ENCODE measurements at regions not wholly inside any gene's neighbourhood (a gene's known extent, or its start where the extent isn't known, plus 50 kb on each side); places are given as distances from the start of the nearest gene placed in this dataset.
A peak's percentile ranks its signal among the peaks of the same experiment; 100 is the strongest.

DNA sequence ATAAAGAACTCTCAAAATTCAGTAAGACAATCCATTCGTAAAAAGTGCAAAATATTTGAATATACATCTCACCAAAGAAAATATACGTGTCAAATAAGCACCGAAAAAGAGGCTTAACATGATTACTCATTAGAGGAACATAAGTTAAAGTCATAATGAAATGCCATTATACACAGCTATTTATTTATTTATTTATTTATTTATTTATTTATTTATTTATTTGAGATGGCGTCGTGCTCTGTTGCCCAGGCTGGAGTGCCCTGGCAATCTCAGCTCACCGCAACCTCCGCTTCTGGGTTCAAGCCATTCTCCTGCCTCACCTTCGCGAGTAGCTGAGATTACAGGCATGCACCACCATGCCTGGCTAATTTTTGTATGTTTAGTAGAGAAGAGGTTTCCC is 203.6 kb upstream of the UBASH3B start:
- Mint-ChIP-seq H3K27me3 (no peaks in the 10 kb centered on the region), H3K4me1 (no peaks in the 10 kb centered on the region), H3K9me3 (no peaks in the 10 kb centered on the region), H3K27ac (no peak overlapping the region), H3K36me3 (ENCODE audit: low read depth) (no peaks in the 10 kb centered on the region), H3K4me3 (no peak overlapping the region)
- intact Hi-C loops (cut with micrococcal nuclease) = no loop called here
- no peak for DNase-seq

DNA sequence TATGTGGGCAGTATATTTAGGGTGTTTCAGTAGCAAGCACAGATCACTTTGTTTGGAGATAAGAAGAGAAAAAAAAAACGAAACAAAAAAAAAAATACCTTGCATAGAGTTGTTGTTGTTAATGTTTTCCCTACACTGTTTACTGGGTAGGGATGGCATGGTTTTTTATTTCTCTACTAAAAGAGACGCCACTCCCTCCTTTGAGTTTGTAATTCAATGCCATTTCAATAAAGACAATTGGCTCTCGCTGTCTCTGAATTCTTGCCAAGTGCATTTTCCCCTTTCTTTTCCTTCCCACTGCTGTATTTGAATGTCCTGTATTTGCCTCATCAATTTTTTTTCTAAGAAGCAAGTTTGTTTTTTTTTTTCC is 213.9 kb upstream of the UBASH3B start:
- no peak for DNase-seq
- no peak overlapping the region for H3K4me3 Mint-ChIP-seq
- H3K36me3 Mint-ChIP-seq (ENCODE audit: low read depth) = no peaks in the 10 kb centered on the region
- H3K27ac Mint-ChIP-seq = no peak overlapping the region
- peaks cover 2% of the 10 kb centered on the region for H3K9me3 Mint-ChIP-seq
- intact Hi-C loops (cut with micrococcal nuclease) = no loop called here
- no peaks in the 10 kb centered on the region for H3K4me1 Mint-ChIP-seq
- peaks cover 16% of the 10 kb centered on the region for H3K27me3 Mint-ChIP-seq

DNA sequence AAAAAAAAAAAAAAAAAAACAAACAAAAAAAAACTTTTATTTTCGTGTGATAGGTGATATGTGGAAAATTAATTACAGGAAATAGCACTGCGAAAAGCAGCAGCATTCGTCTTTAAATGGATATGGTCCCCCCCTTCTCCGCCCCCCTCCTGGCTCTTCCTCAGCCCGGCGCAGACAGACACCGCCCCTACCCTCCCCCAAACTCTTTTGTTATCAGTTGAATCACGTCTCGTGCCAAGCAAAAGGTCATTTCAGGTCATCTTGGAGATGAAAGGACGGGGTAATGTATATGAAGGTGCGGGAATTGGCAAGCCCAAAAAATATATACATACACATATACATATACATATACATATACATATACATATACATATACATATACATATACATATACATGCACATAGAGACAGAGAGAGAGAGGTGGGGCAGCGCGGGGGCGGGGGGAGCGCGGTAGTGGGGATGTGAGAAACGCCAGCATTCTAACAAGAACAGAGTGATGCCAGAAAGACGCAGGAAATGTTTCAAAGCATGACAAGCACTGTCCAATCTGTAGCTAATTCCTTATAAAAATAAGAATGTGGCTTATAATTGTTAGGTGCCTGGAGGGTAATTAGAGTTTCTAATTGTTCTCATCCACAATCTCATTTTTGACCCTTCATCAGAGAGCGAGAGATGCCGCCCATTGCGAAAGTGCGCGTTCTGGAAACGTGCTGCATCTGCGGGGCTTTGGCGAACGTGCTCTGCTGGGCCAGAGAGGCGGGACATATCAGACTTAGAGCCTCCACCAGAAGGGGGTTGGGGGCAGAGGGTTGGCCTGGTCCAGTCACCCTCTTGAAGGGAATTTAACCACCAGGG is 214.5 kb upstream of the UBASH3B start:
- Mint-ChIP-seq H3K9me3 (peaks cover 2% of the 10 kb centered on the region), H3K36me3 (ENCODE audit: low read depth) (no peaks in the 10 kb centered on the region), H3K27ac (no peak overlapping the region), H3K4me1 (no peaks in the 10 kb centered on the region), H3K4me3 (no peak overlapping the region), H3K27me3 (peaks cover 16% of the 10 kb centered on the region)
- DNase-seq = no peak
- intact Hi-C loops (cut with micrococcal nuclease) = no loop called here

DNA sequence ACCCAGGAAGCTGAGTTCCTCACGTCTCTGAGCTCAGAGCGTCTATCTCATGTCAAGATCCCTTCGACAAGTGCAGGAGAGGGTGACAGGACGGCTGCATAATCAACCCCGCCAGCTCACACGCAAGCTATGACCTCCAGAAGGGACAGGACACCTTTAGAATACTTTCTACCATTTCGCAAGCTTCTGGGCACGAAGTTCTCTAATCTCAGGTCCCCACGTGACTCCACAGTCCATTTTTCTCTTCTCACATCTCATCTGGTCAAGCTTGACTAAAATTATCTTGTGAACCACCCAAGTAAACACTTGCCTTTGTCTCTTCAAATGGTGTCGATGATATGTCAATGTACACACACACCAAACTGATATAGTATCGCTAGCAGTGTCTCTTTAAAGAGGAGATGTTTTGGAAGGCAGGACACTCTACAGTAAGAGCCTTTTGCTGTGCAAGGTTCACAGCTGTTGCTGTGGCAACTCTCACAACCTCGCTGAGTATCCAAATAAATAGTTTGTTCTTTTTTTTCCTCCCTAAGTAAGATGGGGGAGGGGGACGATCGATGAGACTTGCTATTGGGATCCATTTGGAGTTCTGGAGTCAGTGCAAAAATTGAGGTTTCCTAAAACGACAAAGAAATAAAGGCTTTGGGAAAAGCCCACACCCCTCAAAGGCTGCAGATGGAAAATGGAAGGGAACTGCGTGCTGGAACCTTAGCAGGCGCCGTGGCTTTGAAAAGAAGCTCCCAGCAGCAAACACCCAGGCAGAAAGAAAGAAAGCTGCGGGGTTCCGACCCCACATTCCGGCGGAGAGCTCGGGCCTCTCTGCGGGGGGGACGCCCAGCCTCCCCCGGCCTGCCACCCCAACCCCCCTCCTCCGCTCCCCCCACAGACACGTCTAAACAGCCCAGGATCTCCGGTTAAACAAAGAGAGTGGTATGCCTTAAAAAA is 215.4 kb upstream of the UBASH3B start:
- H3K27ac Mint-ChIP-seq = no peak overlapping the region
- no peaks in the 10 kb centered on the region for H3K4me1 Mint-ChIP-seq
- no peak overlapping the region for H3K4me3 Mint-ChIP-seq
- DNase-seq = no peak
- H3K36me3 Mint-ChIP-seq (ENCODE audit: low read depth) = no peaks in the 10 kb centered on the region
- peaks cover 16% of the 10 kb centered on the region for H3K27me3 Mint-ChIP-seq
- peaks cover 2% of the 10 kb centered on the region for H3K9me3 Mint-ChIP-seq
- intact Hi-C loops (cut with micrococcal nuclease) = no loop called here

DNA sequence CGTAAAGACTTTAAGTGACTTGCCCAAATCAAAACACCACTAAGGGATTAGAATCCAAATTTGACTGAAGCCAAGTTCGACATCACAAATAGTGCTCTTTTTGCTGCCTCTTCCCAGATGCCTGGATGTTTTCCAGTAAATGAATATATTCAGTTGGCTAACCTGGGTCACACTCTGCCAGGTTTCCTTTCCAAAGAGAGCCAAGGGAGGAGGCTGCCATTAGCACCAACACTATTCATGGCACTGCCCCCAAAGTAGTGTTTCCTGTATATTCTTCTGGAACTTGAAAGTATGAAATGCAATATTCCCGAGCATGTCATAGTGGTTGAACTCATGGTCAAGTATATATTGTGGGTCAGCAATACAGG is 219.3 kb upstream of the UBASH3B start:
- peaks cover 16% of the 10 kb centered on the region for H3K27me3 Mint-ChIP-seq
- no peaks in the 10 kb centered on the region for H3K4me1 Mint-ChIP-seq
- H3K27ac Mint-ChIP-seq = no peak overlapping the region
- no peak overlapping the region for H3K4me3 Mint-ChIP-seq
- H3K36me3 Mint-ChIP-seq (ENCODE audit: low read depth) = no peaks in the 10 kb centered on the region
- DNase-seq = no peak
- peaks cover 2% of the 10 kb centered on the region for H3K9me3 Mint-ChIP-seq
- intact Hi-C loops (cut with micrococcal nuclease) = no loop called here

DNA sequence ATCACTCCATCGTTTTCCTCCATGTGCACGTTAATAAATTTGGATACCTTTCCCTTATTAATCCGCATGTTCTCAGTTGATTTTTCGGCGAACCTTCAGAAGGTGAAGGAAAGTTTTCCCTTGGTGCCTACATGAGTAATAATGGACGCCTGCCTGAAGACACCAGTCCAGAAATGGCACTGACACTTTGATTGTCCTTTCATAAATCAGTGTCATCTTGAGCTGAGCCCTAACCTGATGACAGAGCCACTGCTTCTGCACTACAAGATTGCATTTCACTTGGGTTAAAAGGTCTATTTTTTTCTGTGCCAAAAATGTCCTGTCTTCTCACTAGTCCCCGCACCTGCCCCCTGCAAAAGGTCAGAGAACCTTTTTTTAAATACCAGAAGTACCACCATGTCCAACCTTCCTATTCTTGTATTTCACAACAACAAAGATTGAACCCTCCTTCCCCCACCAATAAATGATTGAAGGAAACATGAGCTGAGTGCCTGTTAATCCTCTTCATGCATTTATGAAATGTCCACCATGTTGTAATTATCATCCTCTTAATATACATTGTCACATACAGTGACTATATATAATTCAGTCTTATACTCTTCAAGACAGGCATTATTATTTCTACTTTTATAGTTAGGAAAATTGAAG is 219.9 kb upstream of the UBASH3B start:
- Mint-ChIP-seq H3K27ac (no peak overlapping the region), H3K9me3 (peaks cover 2% of the 10 kb centered on the region), H3K4me1 (no peaks in the 10 kb centered on the region), H3K36me3 (ENCODE audit: low read depth) (no peaks in the 10 kb centered on the region), H3K27me3 (peaks cover 14% of the 10 kb centered on the region), H3K4me3 (no peak overlapping the region)
- intact Hi-C loops (cut with micrococcal nuclease) = no loop called here
- DNase-seq = peak; percentile 10

DNA sequence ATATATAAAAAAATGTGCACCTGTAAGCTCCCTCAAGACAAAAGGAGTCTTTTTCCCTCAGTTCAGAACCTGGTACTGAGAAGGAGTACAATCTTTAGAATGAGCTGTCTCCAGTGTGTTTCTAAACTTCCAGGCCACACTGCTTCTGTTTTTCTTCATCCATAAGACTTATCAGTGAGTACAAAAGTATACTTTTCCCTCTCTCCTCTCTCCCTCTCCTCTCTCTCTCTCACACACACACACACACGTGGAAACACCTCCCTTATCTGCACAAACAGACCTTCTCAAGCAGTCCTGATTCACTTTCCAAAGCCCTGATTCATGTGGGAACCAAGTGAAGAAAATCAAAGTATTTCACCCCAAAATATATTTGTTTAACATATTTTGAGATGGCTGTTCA is 220.7 kb upstream of the UBASH3B start:
- no peak overlapping the region for H3K4me3 Mint-ChIP-seq
- H3K9me3 Mint-ChIP-seq = peaks cover 2% of the 10 kb centered on the region
- no peak overlapping the region for H3K27ac Mint-ChIP-seq
- H3K36me3 Mint-ChIP-seq (ENCODE audit: low read depth) = no peaks in the 10 kb centered on the region
- no peaks in the 10 kb centered on the region for H3K4me1 Mint-ChIP-seq
- H3K27me3 Mint-ChIP-seq = peaks cover 6% of the 10 kb centered on the region
- peak; percentile 12 for DNase-seq
- intact Hi-C loops (cut with micrococcal nuclease) = no loop called here

DNA sequence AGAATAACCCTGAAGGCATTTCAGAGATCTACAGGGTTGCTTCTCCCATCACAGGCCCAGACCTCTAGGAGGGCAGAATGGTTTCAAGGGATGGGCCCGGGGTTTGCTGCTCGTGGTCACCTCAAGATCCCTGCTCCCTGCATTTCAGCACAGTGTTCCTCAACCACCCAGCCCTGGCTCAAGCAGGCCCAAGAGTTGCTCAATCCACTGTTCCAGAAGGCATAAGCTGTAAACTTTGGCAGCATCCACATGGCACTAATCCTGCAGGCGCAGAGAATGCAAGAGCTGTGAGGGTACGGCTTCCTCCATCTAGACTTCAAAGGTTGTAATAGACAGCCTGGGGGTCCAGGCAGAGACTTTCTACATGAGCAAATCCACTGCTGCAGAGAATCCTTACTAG is 225.0 kb upstream of the UBASH3B start:
- no peak for DNase-seq
- Mint-ChIP-seq H3K27me3 (no peaks in the 10 kb centered on the region), H3K9me3 (no peaks in the 10 kb centered on the region), H3K36me3 (ENCODE audit: low read depth) (no peaks in the 10 kb centered on the region), H3K27ac (no peak overlapping the region), H3K4me1 (no peaks in the 10 kb centered on the region), H3K4me3 (no peak overlapping the region)
- intact Hi-C loops (cut with micrococcal nuclease) = no loop called here

DNA sequence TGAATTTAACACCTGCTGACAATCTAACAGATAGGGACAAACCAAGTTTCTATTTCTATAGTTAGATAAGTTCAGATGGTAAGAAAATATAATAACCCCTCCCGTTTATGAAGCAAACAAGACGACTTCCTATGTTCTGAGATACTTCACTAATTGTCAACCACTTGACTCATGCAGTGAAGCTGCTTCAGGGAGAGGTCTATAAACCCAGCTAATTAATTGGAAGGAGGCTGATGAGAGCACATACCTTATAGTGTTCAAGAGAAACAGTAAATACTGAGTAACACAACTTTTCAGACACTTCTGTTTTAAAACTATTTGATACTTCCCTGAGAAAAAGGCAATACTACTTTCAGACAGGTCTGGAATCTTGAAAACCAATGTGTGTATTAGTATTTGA is 229.4 kb upstream of the UBASH3B start:
- H3K4me3 Mint-ChIP-seq = no peak overlapping the region
- intact Hi-C loops (cut with micrococcal nuclease) = no loop called here
- H3K9me3 Mint-ChIP-seq = no peaks in the 10 kb centered on the region
- H3K36me3 Mint-ChIP-seq (ENCODE audit: low read depth) = no peaks in the 10 kb centered on the region
- no peaks in the 10 kb centered on the region for H3K27me3 Mint-ChIP-seq
- DNase-seq = no peak
- no peak overlapping the region for H3K27ac Mint-ChIP-seq
- no peaks in the 10 kb centered on the region for H3K4me1 Mint-ChIP-seq

DNA sequence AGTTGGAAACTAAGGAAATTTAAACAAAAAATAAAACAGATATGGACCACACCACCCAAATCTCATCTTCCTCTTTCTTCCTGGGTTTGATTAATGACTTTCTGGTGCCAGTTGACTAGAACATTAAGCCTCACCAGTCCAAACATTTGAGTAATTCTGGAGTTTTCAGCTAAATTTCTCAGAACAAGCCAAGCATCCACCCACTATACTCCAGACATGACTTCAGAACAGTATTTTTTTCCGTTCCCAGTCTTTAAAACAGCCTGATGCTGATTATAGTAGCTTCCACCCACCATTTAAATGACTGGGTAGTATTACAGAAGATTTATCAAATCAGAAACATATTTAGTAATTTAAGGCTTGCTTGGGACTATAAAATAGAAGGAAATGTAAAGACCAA is 230.9 kb upstream of the UBASH3B start:
- Mint-ChIP-seq H3K36me3 (ENCODE audit: low read depth) (no peaks in the 10 kb centered on the region), H3K9me3 (no peaks in the 10 kb centered on the region), H3K27me3 (no peaks in the 10 kb centered on the region), H3K27ac (no peak overlapping the region), H3K4me3 (no peak overlapping the region), H3K4me1 (no peaks in the 10 kb centered on the region)
- intact Hi-C loops (cut with micrococcal nuclease) = no loop called here
- no peak for DNase-seq

DNA sequence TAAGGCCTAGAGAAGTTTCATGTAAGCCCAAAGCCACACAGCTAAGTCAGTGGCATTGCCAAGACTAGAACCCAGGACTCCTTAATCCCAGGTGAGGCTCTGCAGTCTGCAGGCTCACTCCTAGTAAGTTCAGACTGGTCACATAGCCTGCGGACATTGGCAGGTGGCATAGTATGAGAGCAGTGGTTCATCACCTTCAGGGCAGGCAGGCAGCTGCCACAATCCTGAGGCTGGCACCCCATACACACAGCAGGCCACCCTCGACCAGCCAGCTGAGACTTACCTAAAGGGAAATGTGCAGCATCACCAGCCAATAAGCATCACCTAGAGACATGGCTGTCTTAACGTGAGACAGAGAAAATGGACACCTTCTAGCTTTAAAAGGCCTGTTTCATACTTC is 231.6 kb upstream of the UBASH3B start:
- Mint-ChIP-seq H3K4me1 (no peaks in the 10 kb centered on the region), H3K4me3 (no peak overlapping the region), H3K27ac (no peak overlapping the region), H3K36me3 (ENCODE audit: low read depth) (no peaks in the 10 kb centered on the region), H3K27me3 (no peaks in the 10 kb centered on the region), H3K9me3 (no peaks in the 10 kb centered on the region)
- DNase-seq = no peak
- intact Hi-C loops (cut with micrococcal nuclease) = no loop called here

DNA sequence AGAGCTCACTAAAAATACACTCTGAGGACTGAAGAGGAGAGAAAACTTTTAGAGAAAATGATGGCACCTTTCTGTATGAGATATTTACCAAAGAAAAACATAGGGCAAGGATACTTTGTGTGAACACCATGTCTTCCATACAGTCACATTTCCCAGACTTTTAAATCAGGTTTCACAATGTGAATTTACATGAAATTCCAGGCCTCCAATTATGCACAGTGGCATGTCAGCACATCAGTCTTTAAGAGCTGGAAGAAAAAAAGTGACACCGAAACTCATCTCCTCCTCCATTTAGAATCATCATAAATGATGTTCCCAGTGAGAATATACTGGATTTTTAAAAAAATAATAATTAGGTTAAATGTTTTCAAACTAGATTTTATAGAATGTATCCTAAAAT is 232.2 kb upstream of the UBASH3B start:
- Mint-ChIP-seq H3K4me3 (no peak overlapping the region), H3K4me1 (no peaks in the 10 kb centered on the region), H3K9me3 (no peaks in the 10 kb centered on the region), H3K27me3 (no peaks in the 10 kb centered on the region), H3K36me3 (ENCODE audit: low read depth) (no peaks in the 10 kb centered on the region), H3K27ac (no peak overlapping the region)
- intact Hi-C loops (cut with micrococcal nuclease) = no loop called here
- DNase-seq = no peak

DNA sequence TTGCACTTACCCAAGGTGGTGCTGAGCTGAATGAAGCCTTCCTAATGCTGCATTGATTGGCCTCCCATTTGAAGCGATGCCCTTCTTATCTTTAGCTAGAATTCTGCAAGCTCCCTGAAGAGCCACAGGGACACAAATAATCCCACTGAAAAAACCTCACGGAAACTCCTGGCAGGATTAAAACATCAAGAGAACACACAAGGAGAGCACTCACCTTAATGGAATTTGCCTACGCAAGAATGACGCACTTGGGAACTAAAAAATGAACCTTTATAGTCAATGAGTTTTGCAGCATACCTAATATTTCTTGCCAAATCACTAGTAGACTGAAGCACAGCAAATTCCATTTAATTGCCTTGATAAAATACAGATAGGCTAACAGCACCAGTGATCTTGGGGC is 232.8 kb upstream of the UBASH3B start:
- Mint-ChIP-seq H3K27me3 (no peaks in the 10 kb centered on the region), H3K9me3 (no peaks in the 10 kb centered on the region), H3K36me3 (ENCODE audit: low read depth) (no peaks in the 10 kb centered on the region), H3K4me3 (no peak overlapping the region), H3K27ac (no peak overlapping the region), H3K4me1 (no peaks in the 10 kb centered on the region)
- intact Hi-C loops (cut with micrococcal nuclease) = no loop called here
- no peak for DNase-seq

DNA sequence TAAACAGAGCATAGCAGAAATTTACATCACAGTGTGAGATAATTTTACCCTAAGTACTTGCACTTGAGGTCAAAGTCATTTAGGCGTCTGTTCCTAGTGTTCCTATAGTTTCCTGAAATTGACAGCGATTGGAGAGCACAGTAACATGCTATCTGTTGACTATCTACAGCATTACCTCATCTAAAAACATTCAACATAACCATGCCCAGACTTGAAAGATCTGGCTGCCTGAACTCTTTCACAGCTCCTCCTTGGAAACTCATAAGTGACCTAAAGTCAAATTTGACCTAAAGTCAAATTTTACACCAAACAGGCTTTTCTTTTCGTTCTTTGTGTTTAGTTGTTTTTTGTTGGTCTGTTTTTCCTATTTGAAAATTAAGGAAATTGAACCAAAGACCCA is 233.8 kb upstream of the UBASH3B start:
- no peaks in the 10 kb centered on the region for H3K4me1 Mint-ChIP-seq
- no peaks in the 10 kb centered on the region for H3K36me3 Mint-ChIP-seq (ENCODE audit: low read depth)
- no peaks in the 10 kb centered on the region for H3K27me3 Mint-ChIP-seq
- no peaks in the 10 kb centered on the region for H3K9me3 Mint-ChIP-seq
- H3K27ac Mint-ChIP-seq = no peak overlapping the region
- no peak for DNase-seq
- H3K4me3 Mint-ChIP-seq = no peak overlapping the region
- intact Hi-C loops (cut with micrococcal nuclease) = no loop called here

All from activated CD4-positive, alpha-beta T cell treated with anti-CD3 and anti-CD28 coated beads, Interleukin-2, amount 10 ng/mL, durations not matched to agents 24 days and 14 days (primary cell).